GM23248 (cell line): ENCODE measurements at regions not wholly inside any gene's neighbourhood (a gene's known extent, or its start where the extent isn't known, plus 50 kb on each side); places are given as distances from the start of the nearest gene placed in this dataset.

Source experiments
- DNase-seq: peaks from one replicate; pipeline ENCODE4 v3.0.0-alpha.2; 2015
- H2AFZ ChIP-seq: fragments of 200-600 bp; sonication (generic); 2 replicates; pipeline ENCODE4 v1.6.1; 2016; ENCODE audit warnings: antibody characterized with exemption
- H3F3A ChIP-seq: fragments of 200-600 bp; sonication (generic); 2 replicates; pipeline ENCODE4 v1.6.1; 2016; ENCODE audit warnings: mild to moderate bottlenecking, antibody characterized with exemption, mixed run types; ENCODE audit not compliant: insufficient read depth
- H3K27ac ChIP-seq: fragments of 200-600 bp; sonication (generic); 2 replicates; pipeline ENCODE4 v1.5.1; 2016; ENCODE audit warnings: mild to moderate bottlenecking
- H3K27me3 ChIP-seq: fragments of 200-600 bp; sonication (generic); replicated peaks from 2 replicates; pipeline ENCODE4 v1.6.1; 2016; ENCODE audit warnings: mild to moderate bottlenecking; ENCODE audit not compliant: insufficient read depth
- H3K36me3 ChIP-seq: fragments of 200-600 bp; sonication (generic); 2 replicates; pipeline ENCODE4 v1.6.1; 2016; ENCODE audit warnings: low read depth, mild to moderate bottlenecking
- H3K4me1 ChIP-seq: fragments of 200-600 bp; sonication (generic); 2 replicates; pipeline ENCODE4 v1.6.1; 2016; ENCODE audit warnings: mild to moderate bottlenecking; ENCODE audit not compliant: insufficient read depth
- H3K4me2 ChIP-seq: fragments of 200-600 bp; sonication (generic); one replicate; pipeline ENCODE4 v1.6.1; 2016; ENCODE audit warnings: mild to moderate bottlenecking; ENCODE audit not compliant: unreplicated experiment
- H3K4me3 ChIP-seq: fragments of 200-600 bp; sonication (generic); 2 replicates; pipeline ENCODE4 v1.5.1; 2016; ENCODE audit warnings: mild to moderate bottlenecking
- H3K79me2 ChIP-seq: fragments of 200-600 bp; sonication (generic); 2 replicates; pipeline ENCODE4 v1.6.1; 2016; ENCODE audit warnings: mild to moderate bottlenecking; ENCODE audit not compliant: insufficient read depth
- H3K9ac ChIP-seq: fragments of 200-600 bp; sonication (generic); 2 replicates; pipeline ENCODE4 v1.6.1; 2016; ENCODE audit warnings: mild to moderate bottlenecking
- H3K9me2 ChIP-seq: fragments of 200-600 bp; sonication (generic); 2 replicates; pipeline ENCODE4 v1.6.1; 2016; ENCODE audit warnings: mixed run types, mild to moderate bottlenecking, moderate library complexity; ENCODE audit not compliant: insufficient read depth
- H3K9me3 ChIP-seq: fragments of 200-600 bp; sonication (generic); one replicate; pipeline ENCODE4 v1.6.1; 2017; ENCODE audit warnings: low read depth
- H4K20me1 ChIP-seq: fragments of 200-600 bp; sonication (generic); 2 replicates; pipeline ENCODE4 v1.6.0; 2016; ENCODE audit not compliant: insufficient read depth
- EZH2 ChIP-seq: fragments of 200-600 bp; sonication (generic); IDR thresholded peaks from 2 replicates; pipeline ENCODE4 v1.6.1; 2018; ENCODE audit warnings: antibody characterized with exemption, mild to moderate bottlenecking; ENCODE audit not compliant: insufficient read depth, poor library complexity, severe bottlenecking
- EZH2phosphoT487 ChIP-seq: fragments of 200-600 bp; sonication (generic); IDR thresholded peaks from 2 replicates; pipeline ENCODE4 v1.6.1; 2018; ENCODE audit warnings: antibody characterized with exemption, moderate library complexity, mild to moderate bottlenecking, low read depth; ENCODE audit not compliant: insufficient read depth
- WGBS, 2 experiments: methylation state at CpG; one replicate each; pipeline ENCODE4 v1.1.6; 2015 to 2017; ENCODE audit warnings: low lambda C conversion rate in 2 of 2, low coverage in 1 of 2; ENCODE audit errors: missing lambda C conversion rate in 2 of 2; 5-methylcytosine and 5-hydroxymethylcytosine counted together
- in situ Hi-C: fragments of 300-500 bp; cut with MboI; formaldehyde crosslinking; loops from 2 replicates; pipeline ENCODE4 v1.15.0; 2020

- in situ Hi-C loops, result no loop called here
- H3K9me2 ChIP-seq, result no peaks in the 10 kb centered on the region; the same call in 1 of the 2 replicates
- H3K27me3 ChIP-seq, result no peaks in the 10 kb centered on the region
- no peak for TF ChIP-seq EZH2
- TF ChIP-seq EZH2phosphoT487, result no peak
- WGBS, 2 experiments, result 84 to 90% methylated on average over 2 of the region's 2 CpGs
- H3K27ac ChIP-seq, result no peak overlapping the region
- no peaks in the 10 kb centered on the region for H3K36me3 ChIP-seq
- H3K9ac ChIP-seq, result no peak overlapping the region
- no peaks in the 10 kb centered on the region for H3K9me3 ChIP-seq
- 0 out of 2 replicates have a peak, but pooled peaks cover under 1% of the 10 kb centered on the region for H3K4me1 ChIP-seq
- H3K79me2 ChIP-seq, result no peaks in the 10 kb centered on the region
- no peaks in the 10 kb centered on the region for H4K20me1 ChIP-seq
- no peak overlapping the region for H2AFZ ChIP-seq
- H3K4me2 ChIP-seq, result no peak overlapping the region
- H3F3A ChIP-seq, result no peaks in the 10 kb centered on the region
- peak; percentile 19 for DNase-seq
- no peak overlapping the region for H3K4me3 ChIP-seq
These were observed 90.8 kb upstream of the CCDC190 start for GRCh38 chr1:162951553-162952315.

- no peaks in the 10 kb centered on the region for H3F3A ChIP-seq
- H4K20me1 ChIP-seq, result no peaks in the 10 kb centered on the region
- H3K9me2 ChIP-seq, result no peaks in the 10 kb centered on the region
- H3K36me3 ChIP-seq, result no peaks in the 10 kb centered on the region
- H3K27me3 ChIP-seq, result no peaks in the 10 kb centered on the region
- no peak overlapping the region for H3K9ac ChIP-seq
- no peaks in the 10 kb centered on the region for H3K4me1 ChIP-seq
- in situ Hi-C loops, result no loop called here
- no peak overlapping the region for H2AFZ ChIP-seq
- no peaks in the 10 kb centered on the region for H3K79me2 ChIP-seq
- no peak for TF ChIP-seq EZH2phosphoT487
- no peak for TF ChIP-seq EZH2
- H3K4me3 ChIP-seq, result no peak overlapping the region
- no peak overlapping the region for H3K4me2 ChIP-seq
- H3K27ac ChIP-seq, result no peak overlapping the region
- DNase-seq, result no peak
- no peaks in the 10 kb centered on the region for H3K9me3 ChIP-seq
These were observed 89.2 kb upstream of the CCDC190 start for GRCh38 chr1:162950187-162950586.

- in situ Hi-C loops, result no loop called here
- Histone ChIP-seq H2AFZ (no peak overlapping the region), H3K4me3 (no peak overlapping the region), H3K9me2 (no peaks in the 10 kb centered on the region), H3K36me3 (no peaks in the 10 kb centered on the region), H3K79me2 (no peaks in the 10 kb centered on the region), H4K20me1 (no peaks in the 10 kb centered on the region), H3K9me3 (no peaks in the 10 kb centered on the region), H3K27ac (no peak overlapping the region), H3F3A (0 out of 2 replicates have a peak, but pooled peaks cover 8% of the 10 kb centered on the region), H3K4me2 (no peak overlapping the region), H3K9ac (no peak overlapping the region), H3K27me3 (no peaks in the 10 kb centered on the region; the same call in 1 of the 2 replicates), H3K4me1 (peaks cover 6% of the 10 kb centered on the region; the same call in 1 of the 2 replicates)
- DNase-seq, result no peak
- WGBS, 2 experiments, result 88 to 89% methylated on average over 4 of the region's 4 CpGs
- TF ChIP-seq EZH2 (no peak), EZH2phosphoT487 (no peak)
These were observed 85.7 kb upstream of the CCDC190 start for GRCh38 chr1:162946701-162947100.

GRCh38 chr1:162944974-162945674 lies 84.1 kb upstream of the CCDC190 start:
- WGBS, 2 experiments, result 59 to 70% methylated on average over 5 of the region's 5 CpGs
- H2AFZ ChIP-seq, result no peak overlapping the region

More at GRCh38 chr1:162944974-162945674, 84.1 kb upstream of the CCDC190 start:
- Histone ChIP-seq H3F3A (0 out of 2 replicates have a peak, but pooled peaks cover 8% of the 10 kb centered on the region), H3K9me2 (no peaks in the 10 kb centered on the region), H3K4me2 (no peak overlapping the region), H3K9ac (no peak overlapping the region), H3K4me3 (no peak overlapping the region), H4K20me1 (no peaks in the 10 kb centered on the region), H3K36me3 (no peaks in the 10 kb centered on the region), H3K9me3 (no peaks in the 10 kb centered on the region), H3K79me2 (no peaks in the 10 kb centered on the region), H3K27ac (no peak overlapping the region), H3K4me1 (peaks cover 6% of the 10 kb centered on the region; the same call in 1 of the 2 replicates), H3K27me3 (no peaks in the 10 kb centered on the region; the same call in 1 of the 2 replicates)
- TF ChIP-seq EZH2phosphoT487 (no peak), EZH2 (no peak)
- no peak for DNase-seq
- in situ Hi-C loops, result no loop called here
